Heart left ventricle (tissue), 13 donors: ENCODE measurements at regions not wholly inside any gene's neighbourhood (a gene's known extent, or its start where the extent isn't known, plus 50 kb on each side); places are given as distances from the start of the nearest gene placed in this dataset.

Source experiments
- CTCF ChIP-seq, 12 donors: fragments of 200-600 bp; sonication (generic) in 4 of 12; IDR thresholded peaks; one replicate each; pipeline versions ENCODE4 v1.5.0 to v1.8.0; 2018 to 2022; ENCODE audit warnings: antibody characterized with exemption in 12 of 12, mild to moderate bottlenecking in 5 of 12
- POLR2A ChIP-seq, 2 donors: fragments of 450-650 bp; IDR thresholded peaks; one replicate each; pipeline ENCODE4 v1.6.1; 2017; ENCODE audit warnings: antibody characterized with exemption in 2 of 2, mild to moderate bottlenecking in 2 of 2, moderate library complexity in 2 of 2
- donor health status: ischemic (EF 13 %, LVEDD 7.1; RV severe dilation, severe dysfunction).
- donor health status: DM: no; HTN: yes; CAD: no.
- donor health status: DM: no; HTN: no; CAD: no.
- donor health status: ischemic (EF 25% LVEDD 6.9; RV normal size, moderate dysfunction).
- donor health status: ischemic (EF 25% LVEDD 5.7; RV mildly dilated, moderate dysfunction).
- donor health status: ischemic (EF 35%, LVEDD 5.7; RV mildly dilated, moderate dysfunction).
- donor health status: nonischemic (EF 11% LVEDD 7.7; RV severe dilation, severe dysfunction).
- donor health status: DM: yes; HTN: yes; CAD: no.
- donor health status: PGD.
- donor health status: ischemic (EF 29% LVEDD 5.4; RV normal size, mild dysfunction).
- donor health status: nonischemic (EF 23%, LVEDD 6.1; RV moderate dilation, normal function).

- TF ChIP-seq POLR2A (IDR thresholded peaks at IDR 0.05): no peak
- TF ChIP-seq CTCF (IDR thresholded peaks at IDR 0.05): no peak
Measured at GRCh38 chr5:97919719-97920118, 736.7 kb upstream of the RIOK2 start.
